IMR-90 (cell line): ENCODE measurements at regions not wholly inside any gene's neighbourhood (a gene's known extent, or its start where the extent isn't known, plus 50 kb on each side); places are given as distances from the start of the nearest gene placed in this dataset.

Experiments used
- ATAC-seq: fragments of 200-7000 bp; cut with Tn5 transposase; 2 replicates; pipeline ENCODE4 v1.9.1; 2020; ENCODE audit warnings: low read depth, mild to moderate bottlenecking, moderate library complexity
- BruUV-seq: library from RNA; stranded (reverse); fragments of 400-500 nt; replicated peaks from 2 replicates; lab custom pipeline; 2021; lab: Mats Ljungman, UMichigan
- CTCF ChIA-PET: fragments of 300-600 bp; formaldehyde crosslinking; extraction: SDS; loops from one replicate; lab custom pipeline; 2021; ENCODE audit warnings: antibody characterized with exemption; lab: Yijun Ruan, JAX
- POLR2A ChIA-PET: fragments of 300-600 bp; sonication (Branson Sonifier 250); formaldehyde crosslinking; loops from one replicate; lab custom pipeline; 2022; ENCODE audit warnings: antibody characterized with exemption; ENCODE audit not compliant: unreplicated experiment; lab: Charles Lee
- DNase-seq: peaks from one replicate; pipeline ENCODE4 v3.0.0; 2013
- H2AFZ ChIP-seq: replicated peaks from 2 replicates; pipeline ENCODE3; 2013; ENCODE audit warnings: low read length, mild to moderate bottlenecking; ENCODE audit not compliant: poor library complexity
- H2AK5ac ChIP-seq: 2 replicates; pipeline ENCODE4 v1.6.1; 2013; ENCODE audit warnings: low read depth, low read length, inconsistent platforms
- H2AK9ac ChIP-seq: replicated peaks from 2 replicates; pipeline ENCODE3; 2013; ENCODE audit warnings: mild to moderate bottlenecking, low read depth, low read length, moderate library complexity; ENCODE audit not compliant: poor library complexity
- H2BK120ac ChIP-seq: 2 replicates; pipeline ENCODE4 v1.6.1; 2013; ENCODE audit warnings: low read depth, low read length, inconsistent platforms
- H2BK15ac ChIP-seq: 3 replicates; pipeline ENCODE4 v1.6.1; 2013; ENCODE audit warnings: low read depth, low read length, inconsistent platforms
- H2BK20ac ChIP-seq: 2 replicates; pipeline ENCODE4 v1.6.1; 2013; ENCODE audit warnings: low read depth, mild to moderate bottlenecking, inconsistent platforms, low read length, moderate library complexity
- H2BK5ac ChIP-seq: 2 replicates; pipeline ENCODE4 v1.6.1; 2013; ENCODE audit warnings: mild to moderate bottlenecking, low read depth, low read length, inconsistent platforms; ENCODE audit not compliant: poor library complexity, severe bottlenecking
- H3K14ac ChIP-seq: replicated peaks from 2 replicates; pipeline ENCODE4 v1.6.1; 2013; ENCODE audit warnings: low read depth, low read length, inconsistent platforms
- H3K18ac ChIP-seq: 2 replicates; pipeline ENCODE4 v1.6.1; 2013; ENCODE audit warnings: low read depth, low read length, control low read depth
- H3K23ac ChIP-seq: 2 replicates; pipeline ENCODE4 v1.6.1; 2013; ENCODE audit warnings: low read depth, low read length, inconsistent platforms
- H3K27ac ChIP-seq: 2 replicates; pipeline ENCODE4 v1.5.1; 2013; ENCODE audit warnings: mild to moderate bottlenecking, control low read depth, low read length; ENCODE audit not compliant: insufficient read depth
- H3K27me3 ChIP-seq: 2 replicates; pipeline ENCODE4 v1.6.1; 2013; ENCODE audit warnings: low read length; ENCODE audit not compliant: control insufficient read depth, insufficient read depth
- H3K36me3 ChIP-seq: 2 replicates; pipeline ENCODE4 v1.6.1; 2013; ENCODE audit warnings: low read length, mixed read lengths; ENCODE audit not compliant: control insufficient read depth, insufficient read depth
- H3K4ac ChIP-seq: 2 replicates; pipeline ENCODE4 v1.6.1; 2013; ENCODE audit warnings: low read depth, low read length, inconsistent platforms
- H3K4me1 ChIP-seq: 2 replicates; pipeline ENCODE4 v1.6.1; 2013; ENCODE audit warnings: low read length, mixed read lengths; ENCODE audit not compliant: control insufficient read depth, insufficient read depth
- H3K4me2 ChIP-seq: 2 replicates; pipeline ENCODE4 v1.6.1; 2013; ENCODE audit warnings: low read depth, mild to moderate bottlenecking, control low read depth, low read length, moderate library complexity
- H3K4me3 ChIP-seq: 2 replicates; pipeline ENCODE4 v1.5.1; 2013; ENCODE audit warnings: low read depth, mild to moderate bottlenecking, control low read depth, low read length, moderate library complexity; ENCODE audit not compliant: insufficient read depth
- H3K56ac ChIP-seq: 2 replicates; pipeline ENCODE4 v1.6.1; 2013; ENCODE audit warnings: low read length, inconsistent platforms; ENCODE audit not compliant: insufficient read depth; ENCODE audit errors: extremely low read depth
- H3K79me1 ChIP-seq, 2 experiments: 2 replicates each; pipeline ENCODE4 v1.6.1; 2013; ENCODE audit warnings: low read length in 2 of 2, inconsistent platforms in 1 of 2, low read depth in 1 of 2
- H3K9ac ChIP-seq: 2 replicates; pipeline ENCODE4 v1.6.1; 2013; ENCODE audit warnings: low read depth, low read length, control low read depth
- H3K9me1 ChIP-seq: 2 replicates; pipeline ENCODE4 v1.6.1; 2013; ENCODE audit warnings: low read length, inconsistent platforms; ENCODE audit not compliant: insufficient read depth
- H3K9me3 ChIP-seq: 2 replicates; pipeline ENCODE4 v1.6.1; 2013; ENCODE audit warnings: low read length; ENCODE audit not compliant: control insufficient read depth, insufficient read depth
- H4K20me1 ChIP-seq: 2 replicates; pipeline ENCODE4 v1.6.1; 2013; ENCODE audit warnings: low read length, inconsistent platforms; ENCODE audit not compliant: insufficient read depth
- H4K5ac ChIP-seq: 2 replicates; pipeline ENCODE4 v1.6.1; 2013; ENCODE audit warnings: mild to moderate bottlenecking, low read depth, low read length, control low read depth
- H4K8ac ChIP-seq, 2 experiments: 2 replicates each; pipeline ENCODE4 v1.6.1; 2013; ENCODE audit warnings: low read depth in 2 of 2, low read length in 2 of 2, control low read depth in 1 of 2, inconsistent platforms in 1 of 2
- H4K91ac ChIP-seq: 2 replicates; pipeline ENCODE4 v1.6.1; 2013; ENCODE audit warnings: low read depth, low read length, inconsistent platforms; ENCODE audit not compliant: insufficient read depth
- BHLHE40 ChIP-seq: fragments of 150-350 bp; IDR thresholded peaks from 2 replicates; pipeline ENCODE4 v1.6.1; 2016; ENCODE audit warnings: mild to moderate bottlenecking, low read depth, low read length
- CHD1 ChIP-seq: IDR thresholded peaks from 2 replicates; pipeline ENCODE4 v1.6.1; 2012; ENCODE audit warnings: low read depth, low read length, improper control_type of control experiment
- CTCF ChIP-seq: conservative IDR thresholded peaks from 2 replicates; pipeline ENCODE4 v1.5.1; 2012; ENCODE audit warnings: mild to moderate bottlenecking, low read depth, low read length, improper control_type of control experiment
- ELK1 ChIP-seq: fragments of 150-350 bp; IDR thresholded peaks from 2 replicates; pipeline ENCODE4 v1.6.1; 2016; ENCODE audit warnings: low read depth, mild to moderate bottlenecking, low read length, moderate library complexity, borderline replicate concordance
- FOS ChIP-seq: fragments of 150-350 bp; IDR thresholded peaks from 2 replicates; pipeline ENCODE4 v1.6.1; 2016; ENCODE audit warnings: low read depth, low read length
- MAZ ChIP-seq: IDR thresholded peaks from 2 replicates; pipeline ENCODE4 v1.6.1; 2012; ENCODE audit warnings: low read depth, mild to moderate bottlenecking, low read length, improper control_type of control experiment, moderate library complexity, borderline replicate concordance
- MXI1 ChIP-seq: IDR thresholded peaks from 2 replicates; pipeline ENCODE4 v1.6.1; 2012; ENCODE audit warnings: low read depth, mild to moderate bottlenecking, low read length, moderate library complexity, borderline replicate concordance
- NFE2L2 ChIP-seq: fragments of 150-350 bp; IDR thresholded peaks from 2 replicates; pipeline ENCODE4 v1.6.1; 2016; ENCODE audit warnings: low read depth, mild to moderate bottlenecking, low read length
- POLR2A ChIP-seq: IDR thresholded peaks from 2 replicates; pipeline ENCODE4 v1.6.1; 2012; ENCODE audit warnings: mild to moderate bottlenecking, low read depth, low read length
- RAD21 ChIP-seq: IDR thresholded peaks from 2 replicates; pipeline ENCODE4 v1.6.1; 2012; ENCODE audit warnings: low read length, improper control_type of control experiment
- RCOR1 ChIP-seq: IDR thresholded peaks from 2 replicates; pipeline ENCODE4 v1.6.1; 2012; ENCODE audit warnings: mild to moderate bottlenecking, low read length, improper control_type of control experiment; ENCODE audit not compliant: insufficient replicate concordance
- RFX5 ChIP-seq: IDR thresholded peaks from 2 replicates; pipeline ENCODE4 v1.8.0; 2012; ENCODE audit warnings: low read depth, mild to moderate bottlenecking, low read length, moderate library complexity
- SMC3 ChIP-seq: fragments of 150-350 bp; IDR thresholded peaks from 2 replicates; pipeline ENCODE4 v1.6.1; 2016; ENCODE audit warnings: low read depth, mild to moderate bottlenecking, antibody characterized with exemption, low read length, moderate library complexity
- USF2 ChIP-seq: fragments of 150-350 bp; IDR thresholded peaks from 2 replicates; pipeline ENCODE4 v1.6.1; 2017; ENCODE audit warnings: mild to moderate bottlenecking, antibody characterized with exemption, low read length, low read depth
- WGBS, 2 experiments: methylation state at CpG; one replicate each; pipeline versions ENCODE4 v1.1.5 to v1.1.7; 2013; ENCODE audit warnings: missing lambda C conversion rate in 2 of 2; ENCODE audit not compliant: insufficient read length in 1 of 2; ENCODE audit errors: extremely low coverage in 2 of 2; 5-methylcytosine and 5-hydroxymethylcytosine counted together
- dilution Hi-C: fragments of 300-500 bp; cut with HindIII; formaldehyde crosslinking; loops from one replicate; pipeline ENCODE4 v1.14.3; 2018; ENCODE audit warnings: low sequenced_read_pairs; ENCODE audit not compliant: unreplicated experiment
- in situ Hi-C: fragments of 300-500 bp; cut with MboI; formaldehyde crosslinking; loops from 3 replicates; pipeline ENCODE4 v1.14.3; 2019; ENCODE audit warnings: low sequenced_read_pairs, inconsistent platforms, mixed read lengths
- intact Hi-C: fragments of 100-400 bp; cut with micrococcal nuclease; formaldehyde crosslinking; loops from 2 replicates; pipeline ENCODE4 v1.10.0; 2022

- H4K8ac ChIP-seq: no peak overlapping the region
- in situ Hi-C loops (no loop called here), dilution Hi-C loops (no loop called here), intact Hi-C loops (no loop called here)
- BruUV-seq: no TSS peak
- H3K79me1 ChIP-seq: no peaks in the 10 kb centered on the region
- CTCF ChIA-PET: no interaction called here
- H4K5ac ChIP-seq: no peak overlapping the region
- no peak overlapping the region for H2AFZ ChIP-seq
- no peak overlapping the region for H3K4me3 ChIP-seq
- no peak overlapping the region for H4K91ac ChIP-seq
- H3K4me1 ChIP-seq: no peaks in the 10 kb centered on the region
- no peak overlapping the region for H3K4me2 ChIP-seq
- WGBS, 2 experiments: no CpG with 5 or more reads among the region's 2 CpGs
- DNase-seq: no peak
- H2BK20ac ChIP-seq: no peak overlapping the region
- no peaks in the 10 kb centered on the region for H3K36me3 ChIP-seq
- no peak overlapping the region for H2BK15ac ChIP-seq
- H2AK5ac ChIP-seq: no peak overlapping the region
- no peak for ATAC-seq
- no peak overlapping the region for H2BK5ac ChIP-seq
- no peak overlapping the region for H2BK120ac ChIP-seq
- H3K4ac ChIP-seq: no peak overlapping the region
- no peaks in the 10 kb centered on the region for H4K20me1 ChIP-seq
- no peaks in the 10 kb centered on the region for H3K9me1 ChIP-seq
- no peak overlapping the region for H3K56ac ChIP-seq
- H3K27ac ChIP-seq: no peak overlapping the region
- POLR2A ChIA-PET: no interaction called here
- no peaks in the 10 kb centered on the region for H3K27me3 ChIP-seq
- H3K9ac ChIP-seq: no peak overlapping the region
- H2AK9ac ChIP-seq: no peak overlapping the region
- no peak overlapping the region for H3K18ac ChIP-seq
- H3K9me3 ChIP-seq: peaks cover 7% of the 10 kb centered on the region; the same call in 1 of the 2 replicates
- no peak overlapping the region for H3K23ac ChIP-seq
- no peak overlapping the region for H3K14ac ChIP-seq
- TF ChIP-seq FOS: no peak
- TF ChIP-seq POLR2A: no peak
- TF ChIP-seq SMC3: no peak
- TF ChIP-seq MXI1: no peak
- TF ChIP-seq CHD1: no peak
- TF ChIP-seq RAD21: no peak
- TF ChIP-seq BHLHE40: no peak
- no peak for TF ChIP-seq USF2
- TF ChIP-seq RCOR1: no peak
- no peak for TF ChIP-seq MAZ
- TF ChIP-seq CTCF: no peak
- no peak for TF ChIP-seq RFX5
- TF ChIP-seq NFE2L2: no peak
- no peak for TF ChIP-seq ELK1
These were observed 999.7 kb upstream of the SEL1L start for GRCh38 chr14:82533351-82533750.
